GM18858 (cell line): ENCODE measurements at regions not wholly inside any gene's neighbourhood (a gene's known extent, or its start where the extent isn't known, plus 50 kb on each side); places are given as distances from the start of the nearest gene placed in this dataset.
"Not testable (repeated sequence)": the region's sequence is repeated elsewhere in the genome, so short reads cannot be mapped to it uniquely, and the experiment has no call there.

Experiments
- ATAC-seq: cut with Tn5 transposase; IDR thresholded peaks from one replicate; pipeline ENCODE4 v1.9.1; 2021; ENCODE audit not compliant: unreplicated experiment

- no peak for ATAC-seq
Measured at GRCh38 chr13:63249411-63250187, 1834.0 kb upstream of the PCDH20 start.

- ATAC-seq: not testable (repeated sequence)
Measured at GRCh38 chr13:63236667-63237396, 1821.2 kb upstream of the PCDH20 start.

- ATAC-seq: not testable (repeated sequence)
Measured at GRCh38 chr13:63218596-63218995, 1802.9 kb upstream of the PCDH20 start.

GRCh38 chr13:63209330-63210017 is 1793.8 kb upstream of the PCDH20 start:
- ATAC-seq: no peak

GRCh38 chr13:63208826-63209225 is 1793.2 kb upstream of the PCDH20 start:
- no peak for ATAC-seq

GRCh38 chr13:63206461-63206860 is 1790.8 kb upstream of the PCDH20 start:
- no peak for ATAC-seq

GRCh38 chr13:63201493-63201892 is 1785.8 kb upstream of the PCDH20 start:
- ATAC-seq: no peak

- ATAC-seq: no peak
Measured at GRCh38 chr13:63199508-63199907, 1783.9 kb upstream of the PCDH20 start.

GRCh38 chr13:63198071-63198470 is 1782.4 kb upstream of the PCDH20 start:
- ATAC-seq: no peak

GRCh38 chr13:63195726-63196125 is 1780.1 kb upstream of the PCDH20 start:
- no peak for ATAC-seq

- ATAC-seq: no peak
Measured at GRCh38 chr13:63190742-63191141, 1775.1 kb upstream of the PCDH20 start.

GRCh38 chr13:63190219-63190618 is 1774.6 kb upstream of the PCDH20 start:
- ATAC-seq: no peak

GRCh38 chr13:63189712-63190111 is 1774.1 kb upstream of the PCDH20 start:
- ATAC-seq: no peak

GRCh38 chr13:63184693-63185092 is 1769.0 kb upstream of the PCDH20 start:
- no peak for ATAC-seq

GRCh38 chr13:63175536-63175935 is 1759.9 kb upstream of the PCDH20 start:
- ATAC-seq: no peak

- ATAC-seq: no peak
Measured at GRCh38 chr13:63167699-63168337, 1752.2 kb upstream of the PCDH20 start.

- no peak for ATAC-seq
Measured at GRCh38 chr13:63166345-63166744, 1750.7 kb upstream of the PCDH20 start.

GRCh38 chr13:63163903-63164302 is 1748.3 kb upstream of the PCDH20 start:
- ATAC-seq: no peak

- no peak for ATAC-seq
Measured at GRCh38 chr13:63161219-63161618, 1745.6 kb upstream of the PCDH20 start.

GRCh38 chr13:63156816-63157215 is 1741.2 kb upstream of the PCDH20 start:
- ATAC-seq: no peak

GRCh38 chr13:63149375-63149774 is 1733.7 kb upstream of the PCDH20 start:
- ATAC-seq: no peak
